DMS153 (cell line): ENCODE measurements at regions not wholly inside any gene's neighbourhood (a gene's known extent, or its start where the extent isn't known, plus 50 kb on each side); places are given as distances from the start of the nearest gene placed in this dataset.
"Not testable (repeated sequence)": the region's sequence is repeated elsewhere in the genome, so short reads cannot be mapped to it uniquely, and the experiment has no call there.

Experiments used
- DNase-seq: peaks from one replicate; lab custom pipeline; 2025; lab: John Stamatoyannopoulos, UW

DNA sequence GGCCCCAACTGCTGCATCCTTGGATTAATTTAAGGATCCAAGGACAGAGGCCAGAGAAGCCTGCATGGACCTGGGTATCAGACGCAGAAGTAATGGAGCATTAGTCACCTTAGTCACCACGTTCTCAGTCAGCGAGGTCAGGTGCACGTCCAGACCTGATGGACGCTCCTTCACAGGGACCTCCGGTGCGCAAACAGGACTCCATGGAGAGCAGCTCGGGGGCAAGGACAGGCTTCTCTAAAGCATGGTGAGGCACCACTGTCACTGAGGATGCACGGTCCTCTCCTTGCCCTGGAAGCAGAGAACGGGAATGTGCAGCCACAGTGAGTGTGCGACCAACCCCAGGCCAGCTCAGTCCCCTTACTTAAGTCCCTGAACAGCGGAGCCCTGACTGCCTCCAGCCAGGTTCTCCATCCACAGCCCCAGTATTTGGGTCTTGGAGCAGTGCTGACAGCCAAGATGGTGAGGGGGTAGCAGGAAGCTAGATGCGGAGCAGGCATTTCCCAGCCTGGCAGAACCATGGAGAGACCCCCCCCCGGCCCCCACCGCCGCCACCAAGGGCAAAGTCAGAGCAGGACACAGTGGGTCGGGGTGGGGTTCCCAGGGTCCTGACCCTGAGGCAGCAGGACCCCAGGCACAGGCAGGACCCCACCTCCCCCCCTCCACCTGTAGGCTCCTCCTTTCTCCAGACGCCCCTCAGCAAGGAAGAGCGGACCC, 253.4 kb upstream of the SFSWAP start:
- no peak for DNase-seq

DNA sequence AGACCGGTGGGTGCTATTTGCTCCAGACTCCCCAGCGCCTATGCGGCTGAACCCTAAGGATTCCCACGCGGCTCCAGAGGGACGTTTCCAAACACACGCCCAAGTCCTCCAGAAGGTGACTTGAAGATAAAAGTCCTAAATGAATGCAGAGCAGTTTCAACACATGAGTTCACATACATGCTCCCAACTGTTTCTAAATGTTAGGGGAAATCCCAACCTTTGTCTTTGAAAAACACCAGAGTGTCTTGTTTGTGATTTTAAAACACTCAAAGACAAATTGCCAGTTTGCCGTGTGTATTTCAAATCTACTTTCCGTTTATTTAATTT, 252.9 kb upstream of the SFSWAP start:
- no peak for DNase-seq

DNA sequence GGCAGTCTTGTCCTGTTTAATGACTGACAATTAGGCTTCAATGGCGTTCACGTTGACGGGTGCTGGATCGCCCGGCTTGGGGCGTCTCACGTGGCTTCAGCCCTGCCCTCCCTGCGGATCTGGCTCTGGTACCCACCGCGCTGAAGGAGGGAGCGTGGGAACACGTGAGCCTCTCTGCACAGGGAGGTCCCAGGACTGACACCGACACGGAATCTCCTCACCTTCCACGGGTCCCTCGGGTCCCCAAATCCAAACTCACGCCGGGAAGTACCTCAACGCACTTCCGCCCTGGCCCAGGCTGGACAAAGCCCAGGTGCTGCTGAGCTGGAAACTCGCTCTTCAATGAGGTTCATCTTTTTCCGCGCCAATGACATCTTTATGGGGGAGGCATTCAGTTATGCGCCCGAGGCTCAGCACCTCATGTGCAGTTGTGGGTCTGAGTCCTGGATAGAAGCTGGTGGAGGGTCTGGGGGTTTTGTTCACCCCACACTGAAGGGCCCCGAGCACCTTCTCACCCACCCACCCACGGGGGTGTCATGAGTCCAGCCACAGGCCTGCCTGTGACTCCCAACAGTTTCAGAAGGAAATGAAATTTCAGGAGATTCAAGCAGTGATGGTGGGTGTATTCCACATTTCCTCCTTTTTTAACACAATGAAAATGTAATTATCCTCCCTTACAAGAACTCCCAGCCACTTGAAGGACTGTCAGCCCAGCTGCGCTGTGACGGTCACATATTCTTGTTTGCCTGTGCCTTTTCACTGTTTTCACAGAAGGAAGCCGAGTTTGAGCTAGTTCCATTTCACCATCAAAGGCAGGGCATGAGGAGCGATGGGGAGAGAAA, 251.7 kb upstream of the SFSWAP start:
- no peak for DNase-seq

DNA sequence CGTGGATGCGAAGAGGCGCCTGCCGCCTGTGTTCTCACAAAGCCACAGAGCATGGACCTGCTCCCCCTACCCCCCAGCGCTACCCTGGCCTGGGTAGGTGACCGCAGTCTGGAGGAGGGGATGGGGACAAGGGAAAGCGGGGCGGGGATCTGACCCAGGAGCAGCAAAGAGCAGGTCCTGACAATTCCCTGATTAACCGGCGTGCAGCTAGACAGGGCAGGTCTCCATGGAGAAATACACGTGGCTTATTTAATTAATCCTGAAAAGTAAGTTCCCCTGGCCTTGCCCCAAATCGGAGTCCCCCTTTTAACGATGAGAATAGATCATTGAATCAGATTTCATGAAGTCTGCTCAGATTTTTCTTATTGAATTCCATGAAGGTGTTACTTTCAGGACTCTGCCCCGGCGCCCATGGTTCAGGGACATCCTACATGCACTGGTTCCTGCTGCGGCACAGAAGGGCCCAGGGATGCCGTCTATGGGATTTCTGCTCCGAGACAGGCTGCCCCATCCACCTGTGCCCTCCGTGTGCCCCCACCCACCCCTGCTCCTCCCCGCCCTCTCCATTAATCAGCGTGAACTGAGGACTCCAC, 251.0 kb upstream of the SFSWAP start:
- no peak for DNase-seq

DNA sequence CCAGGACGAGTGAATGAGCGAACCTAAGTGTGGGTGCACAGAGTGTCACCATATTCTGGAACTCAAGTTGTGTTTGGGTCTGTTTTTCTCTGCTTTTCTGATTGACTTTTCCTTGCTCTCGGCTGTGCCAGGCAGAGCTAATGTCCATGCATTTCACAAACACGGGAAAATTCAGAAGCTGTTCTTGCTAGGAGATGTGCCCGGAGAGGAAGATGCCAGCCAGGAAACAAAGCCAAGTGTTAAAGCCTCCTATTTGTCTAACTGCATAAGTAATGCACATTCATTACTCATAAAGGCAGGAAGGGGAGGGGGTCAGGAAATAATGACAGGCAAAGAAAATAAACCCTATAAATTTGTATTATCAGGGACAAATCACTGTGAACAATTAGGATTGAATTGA, 250.4 kb upstream of the SFSWAP start:
- no peak for DNase-seq

DNA sequence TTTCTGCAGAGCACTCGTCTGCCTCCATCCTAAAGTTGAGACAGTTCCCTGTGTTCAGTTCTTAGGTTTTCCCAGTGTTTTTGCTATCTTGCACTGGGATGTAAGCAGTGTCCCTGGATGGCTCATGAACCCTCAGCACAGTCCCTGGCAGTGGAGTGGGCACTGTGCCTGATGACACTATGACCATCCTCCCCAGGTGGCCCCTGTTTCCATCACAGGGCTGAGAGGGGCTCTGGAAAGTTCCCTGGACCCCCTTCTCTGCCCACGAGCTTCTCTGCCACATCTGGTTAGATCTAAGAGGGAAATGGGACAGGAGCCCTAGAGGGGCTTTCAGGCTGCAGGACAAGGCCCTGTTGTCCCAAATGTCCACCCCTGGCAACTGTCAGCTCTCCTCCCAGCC, 249.8 kb upstream of the SFSWAP start:
- no peak for DNase-seq

DNA sequence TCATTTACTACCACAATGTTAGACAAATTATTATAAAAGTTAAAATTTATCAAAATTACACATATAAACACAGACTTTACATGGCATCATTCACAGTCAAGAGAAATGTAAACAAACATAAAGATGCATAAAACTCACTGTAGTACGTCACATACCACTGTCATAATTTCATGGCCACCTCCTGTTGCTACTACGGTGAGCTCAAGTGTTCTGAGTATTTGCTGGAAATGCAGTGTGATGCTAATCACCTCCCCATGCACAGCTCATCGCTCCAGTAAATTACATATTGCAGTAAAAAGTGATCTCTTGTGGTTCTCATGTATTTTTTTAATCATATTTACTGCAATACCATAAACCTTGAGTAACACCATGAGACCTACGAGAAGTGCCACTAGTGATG, 247.7 kb upstream of the SFSWAP start:
- no peak for DNase-seq

DNA sequence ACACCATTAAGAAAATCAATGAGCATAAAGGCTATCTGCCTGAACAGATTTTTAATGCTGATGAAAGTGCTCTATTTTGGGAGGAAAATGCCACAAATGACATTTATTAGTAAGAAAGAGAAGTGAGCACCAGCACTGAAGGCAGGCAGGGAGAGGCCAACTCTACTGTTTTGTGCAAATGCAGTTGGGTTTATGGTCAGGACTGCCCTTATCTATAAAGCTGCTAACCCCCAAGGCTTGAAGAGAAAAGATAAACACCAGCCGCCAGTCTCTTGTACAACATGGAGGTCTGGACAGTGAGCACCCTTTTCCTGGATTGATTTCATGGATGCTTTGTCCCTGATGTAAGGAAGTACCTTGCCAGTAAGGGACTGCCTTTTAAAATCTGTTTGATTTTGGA, 246.8 kb upstream of the SFSWAP start:
- DNase-seq, result no peak

DNA sequence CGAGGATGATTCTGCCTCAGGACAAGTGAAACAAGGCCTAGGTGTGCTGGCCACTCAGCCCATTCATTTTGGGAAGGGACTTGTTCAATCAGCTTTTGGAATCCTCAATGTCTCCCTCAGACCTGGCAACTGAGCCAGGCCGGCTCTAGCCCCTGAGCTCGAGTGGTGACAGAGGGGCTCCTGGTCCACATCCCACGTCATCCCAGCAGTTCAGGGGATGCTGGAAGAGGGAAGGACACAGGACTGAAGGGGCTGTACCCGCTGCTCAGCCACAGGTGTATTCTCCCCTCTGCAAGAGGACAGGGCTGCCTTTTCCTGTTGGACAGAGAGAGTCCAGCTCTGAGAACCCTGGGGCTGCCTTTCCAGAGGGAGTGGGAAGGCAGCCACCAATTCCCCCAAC, 244.6 kb upstream of the SFSWAP start:
- DNase-seq, result no peak

DNA sequence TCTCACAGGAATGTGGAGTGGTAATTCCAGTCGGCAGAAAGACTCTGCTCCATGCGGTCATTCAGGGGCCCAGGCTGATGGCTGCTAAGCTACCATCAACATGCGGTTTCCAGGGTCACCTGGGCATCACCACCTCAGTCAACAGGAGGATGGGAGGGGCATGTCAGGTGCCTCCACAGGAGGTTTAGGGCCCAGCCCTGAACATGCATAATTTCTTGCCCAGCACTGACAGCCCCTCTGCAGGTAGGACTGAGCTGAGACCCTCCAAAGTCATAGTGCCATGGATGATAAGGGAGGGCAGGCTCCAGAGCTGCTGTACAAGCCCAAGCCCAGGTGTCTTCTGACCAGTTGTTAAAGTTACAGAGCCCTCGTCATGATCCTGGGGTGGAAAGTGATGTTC, 244.0 kb upstream of the SFSWAP start:
- no peak for DNase-seq

DNA sequence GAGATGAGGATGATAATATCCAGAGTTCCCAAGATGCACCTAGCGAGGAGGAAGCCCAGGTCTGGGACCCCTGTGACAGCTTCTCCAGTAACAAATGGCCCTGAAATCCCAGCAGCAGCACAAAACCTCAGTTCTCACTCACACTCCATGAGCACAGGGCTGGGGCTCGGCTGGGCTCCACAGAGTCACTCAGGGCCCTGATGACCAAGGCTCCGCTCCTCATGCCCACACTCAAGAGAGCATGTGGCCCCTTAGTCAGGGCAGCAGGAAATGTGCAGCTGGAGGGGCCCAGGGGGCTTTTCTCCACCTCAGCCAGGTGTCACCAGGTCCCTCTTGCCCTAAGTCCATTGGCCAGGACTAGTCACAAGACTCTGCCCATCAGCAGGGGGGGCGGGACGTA, 242.7 kb upstream of the SFSWAP start:
- DNase-seq, result no peak

DNA sequence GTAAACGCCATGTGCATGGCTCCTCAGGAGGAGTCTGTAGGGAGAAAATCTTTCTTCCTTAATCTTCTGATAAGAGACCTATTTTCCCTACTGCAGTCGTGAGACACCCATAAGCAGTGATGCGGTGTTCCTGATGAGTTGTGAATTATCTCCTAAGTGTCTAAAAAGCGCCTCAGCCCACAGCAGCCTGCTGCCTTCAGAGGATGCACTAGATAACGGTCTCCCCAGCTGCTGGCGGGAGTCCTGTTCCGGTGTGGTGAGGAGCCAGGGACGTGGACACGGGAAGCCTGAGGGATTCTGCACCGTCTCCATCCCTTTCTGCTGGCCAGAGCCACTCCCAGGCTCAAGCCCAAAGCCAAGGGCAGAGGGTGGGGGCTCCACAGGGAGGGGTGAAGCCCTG, 240.9 kb upstream of the SFSWAP start:
- DNase-seq, result not testable (repeated sequence)

DNA sequence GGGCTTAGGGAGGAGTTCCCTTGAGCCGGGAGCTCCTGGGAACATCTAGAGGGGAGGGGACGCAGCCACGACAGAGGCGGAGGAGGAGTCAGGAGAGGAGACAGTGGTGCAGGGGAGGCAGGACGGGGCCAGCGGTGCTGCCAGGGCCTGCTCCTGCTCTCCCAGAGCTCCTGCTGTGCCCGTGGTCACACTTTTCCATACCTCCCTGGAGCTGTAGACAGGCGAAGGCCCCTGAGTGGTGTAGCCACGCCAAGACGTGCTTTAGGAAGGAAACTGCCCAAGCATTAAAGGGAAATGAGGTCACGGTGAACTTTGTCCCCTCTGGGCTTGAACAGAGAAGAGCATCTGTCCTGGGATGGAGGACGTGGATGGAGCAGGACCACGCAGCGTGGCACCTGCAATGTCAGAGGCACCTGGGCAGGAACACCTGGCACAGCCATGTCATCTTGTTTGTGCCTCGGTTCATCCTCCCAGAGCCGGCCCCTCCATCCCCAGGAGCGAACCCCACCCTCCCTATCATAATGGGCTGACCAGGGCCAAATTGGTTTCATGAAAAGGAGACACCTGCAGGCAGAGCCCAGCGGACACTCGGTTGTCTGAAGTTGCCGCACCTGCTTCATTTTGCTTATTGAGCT, 239.5 kb upstream of the SFSWAP start:
- no peak for DNase-seq

DNA sequence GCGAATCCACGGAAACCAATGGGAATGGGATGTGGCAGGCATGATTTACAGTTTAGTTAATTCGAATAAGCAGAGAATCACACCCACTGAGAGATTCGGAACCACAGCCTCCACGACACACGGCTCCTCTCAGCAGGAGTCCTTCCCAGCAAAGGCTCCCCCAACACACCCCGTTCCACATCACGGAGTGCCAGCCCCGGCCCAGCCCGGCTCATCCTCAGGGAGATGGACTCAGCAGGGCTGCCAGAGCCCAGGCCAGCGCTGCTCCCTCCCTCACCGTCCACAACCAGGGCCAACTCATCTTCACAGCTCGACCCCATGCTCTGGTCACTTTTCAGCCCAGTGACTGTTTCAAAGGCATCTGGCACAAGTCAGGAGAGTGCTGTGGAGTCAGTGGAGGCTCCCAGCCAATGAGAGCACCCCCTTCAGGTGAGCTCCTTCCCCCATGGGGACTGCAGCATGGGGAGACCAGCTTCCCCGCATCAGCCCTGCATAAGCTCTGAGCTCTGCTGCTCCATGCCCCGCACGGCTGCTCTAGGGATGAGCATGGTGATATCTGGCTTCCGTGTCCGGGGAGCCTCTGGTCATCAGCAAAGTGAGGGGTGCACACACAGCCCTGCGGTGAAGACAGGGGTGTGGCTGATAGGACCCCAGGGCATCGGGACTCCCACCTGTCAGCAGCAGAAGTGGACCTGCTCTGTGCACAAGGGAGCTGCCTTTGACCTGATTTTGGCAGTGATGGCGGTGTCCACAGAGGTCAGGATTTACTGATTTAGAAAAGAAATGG, 238.8 kb upstream of the SFSWAP start:
- no peak for DNase-seq

DNA sequence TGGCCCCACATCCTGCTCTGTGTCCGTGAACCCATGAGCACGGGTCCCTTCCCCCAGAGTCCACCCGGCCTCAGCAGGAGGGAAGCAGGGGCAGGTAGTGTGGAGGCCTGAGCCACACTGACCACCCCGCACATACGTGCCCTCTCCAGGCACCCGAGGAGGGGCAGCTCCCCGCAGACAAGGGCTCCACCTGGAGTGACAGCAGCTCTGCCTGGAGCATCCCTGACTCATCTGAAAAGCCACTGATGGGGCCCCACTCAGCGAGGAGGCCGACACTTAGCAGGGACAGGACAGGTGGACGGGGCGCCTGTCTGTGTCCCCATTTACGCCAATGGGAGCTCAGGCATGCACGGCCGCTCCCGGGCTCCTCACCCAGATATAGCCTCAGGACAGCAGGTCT, 237.6 kb upstream of the SFSWAP start:
- no peak for DNase-seq

DNA sequence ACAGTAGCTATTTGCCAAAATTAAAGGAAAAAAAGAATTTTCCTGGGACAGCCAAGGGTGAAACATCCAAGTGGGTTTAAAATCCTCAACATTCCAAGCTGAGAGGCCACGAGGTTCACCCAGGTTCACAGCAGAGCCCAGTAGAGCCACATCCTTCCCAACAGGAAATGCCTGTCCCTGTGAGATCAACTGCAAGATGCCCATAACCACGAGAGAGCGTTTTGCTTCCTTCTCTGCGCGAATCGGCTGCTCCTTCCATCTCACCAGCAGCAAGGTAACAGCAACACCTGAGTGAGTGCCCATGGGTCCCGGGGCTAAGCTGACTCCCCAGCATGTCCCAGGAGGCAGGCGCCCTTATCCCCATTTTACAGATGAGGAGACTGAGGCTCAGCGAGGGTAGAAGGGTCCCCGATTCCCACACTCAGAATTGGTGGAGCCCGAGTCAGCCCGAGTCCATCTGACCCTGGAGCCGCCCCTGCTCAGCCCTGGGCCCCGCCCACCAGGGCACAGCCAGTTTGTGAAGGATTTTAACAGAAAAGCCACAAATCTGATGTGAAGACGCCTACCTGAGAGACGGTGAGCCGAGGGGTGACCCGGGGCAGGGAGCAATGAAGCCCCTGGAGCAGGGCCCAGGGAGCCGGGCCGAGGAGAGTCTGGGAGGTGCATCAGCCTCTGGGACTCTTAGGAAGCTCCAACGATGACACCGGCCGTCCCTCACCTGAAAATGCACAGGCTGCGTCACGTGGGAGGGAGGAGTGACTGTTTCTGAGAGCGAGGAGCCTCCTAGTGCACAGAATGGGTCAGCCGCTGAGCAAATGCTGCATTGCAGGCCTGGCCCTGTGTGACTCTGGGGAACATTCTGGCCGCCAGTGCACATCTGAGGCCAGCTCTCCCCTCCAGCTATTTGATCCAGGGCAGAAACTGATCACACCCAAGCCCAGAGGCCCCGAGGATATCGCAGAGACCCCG, 236.9 kb upstream of the SFSWAP start:
- DNase-seq, result no peak

DNA sequence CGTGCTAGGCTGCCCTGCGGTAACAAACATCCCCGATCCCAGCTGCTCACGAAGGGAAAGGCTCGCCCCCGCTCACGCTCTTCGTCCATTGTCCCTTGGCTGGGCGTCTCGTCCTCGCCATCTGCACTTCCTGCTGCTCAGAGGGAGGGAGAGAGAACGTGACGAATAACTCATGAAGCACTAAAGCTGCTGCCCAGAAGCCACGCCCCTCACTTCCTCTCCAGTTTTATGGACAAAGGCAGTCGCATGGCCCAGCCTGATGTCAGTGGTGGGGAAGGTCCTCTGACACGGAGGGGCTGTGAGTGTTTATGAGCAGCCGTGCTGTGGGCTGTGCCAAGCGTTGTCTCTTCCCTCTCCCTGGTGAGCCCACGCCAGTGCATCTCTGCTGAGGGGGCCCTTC, 235.9 kb upstream of the SFSWAP start:
- not testable (repeated sequence) for DNase-seq

DNA sequence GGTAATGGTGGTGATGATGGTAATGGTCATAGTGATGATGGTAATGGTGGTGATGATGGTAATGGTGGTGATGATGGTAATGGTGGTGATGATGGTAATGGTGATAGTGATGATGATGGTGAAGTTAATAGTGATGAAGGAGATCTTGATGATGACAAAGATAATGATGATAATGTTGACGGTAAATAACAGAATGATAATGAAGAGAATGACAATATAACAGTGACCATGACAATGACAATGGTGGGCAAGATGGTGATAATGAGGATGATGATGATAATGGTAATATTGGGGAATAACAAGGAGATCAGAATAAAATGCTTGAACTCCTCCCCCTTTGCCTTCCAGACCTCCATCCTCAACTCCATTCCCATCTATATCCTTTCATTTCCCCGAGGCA, 233.3 kb upstream of the SFSWAP start:
- DNase-seq, result no peak

DNA sequence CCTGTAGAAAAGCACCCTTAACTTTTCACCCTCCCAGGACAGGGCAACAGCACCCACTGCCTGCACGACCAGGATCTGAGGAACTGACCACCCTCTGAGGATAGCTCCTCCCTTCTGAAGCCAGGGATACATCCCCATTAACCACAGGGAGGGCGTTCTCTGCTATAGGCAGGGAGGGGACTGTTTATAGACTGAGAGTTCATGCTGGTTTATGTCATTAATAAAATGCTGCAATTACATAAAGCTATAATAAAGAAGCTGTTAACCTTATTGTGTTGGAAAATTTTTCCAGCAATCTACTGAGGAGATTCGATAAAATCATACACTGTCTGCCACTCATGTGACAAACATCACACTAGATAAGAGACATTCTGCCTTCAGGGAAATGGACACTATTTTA, 232.4 kb upstream of the SFSWAP start:
- DNase-seq, result no peak

DNA sequence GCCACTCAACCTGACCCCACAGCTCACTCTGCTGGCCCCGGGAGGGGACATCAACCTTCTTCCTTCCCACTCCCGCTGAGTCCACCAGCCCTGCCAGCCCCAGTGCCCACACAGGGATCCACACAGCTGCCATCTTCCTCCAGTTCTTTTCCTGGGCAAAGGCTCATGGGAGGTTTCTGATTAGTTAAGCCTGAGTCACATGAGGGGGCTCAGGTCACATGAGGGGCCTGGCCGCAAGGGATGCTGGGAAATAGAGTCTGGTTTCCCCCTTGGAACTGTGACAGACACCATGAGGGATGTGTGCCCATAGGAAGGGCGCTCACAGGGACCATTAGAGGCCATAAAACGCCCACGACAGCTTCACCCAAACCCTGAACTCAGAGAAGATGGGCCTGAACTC, 228.7 kb upstream of the SFSWAP start:
- DNase-seq, result no peak

DNA sequence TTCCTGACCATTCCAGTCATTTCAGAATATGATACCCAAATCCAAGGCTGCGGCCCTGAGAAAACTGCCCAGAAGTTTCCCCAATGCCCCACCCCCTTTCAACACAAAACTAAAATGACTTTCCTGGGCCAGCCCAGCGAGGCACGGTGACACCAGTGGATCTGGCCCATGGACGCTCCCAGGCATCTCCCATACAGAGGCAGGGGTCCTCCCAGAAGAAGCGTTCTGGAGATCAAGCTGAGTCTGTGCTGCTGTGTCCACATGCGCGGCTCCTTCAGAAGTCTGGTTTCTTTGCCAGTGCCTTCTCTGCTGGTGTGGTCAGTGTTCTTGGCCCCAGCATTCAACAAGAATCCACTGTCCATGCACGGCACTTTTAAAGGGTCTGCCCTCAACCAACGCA, 228.2 kb upstream of the SFSWAP start:
- no peak for DNase-seq
